RPMI7951 (cell line): ENCODE measurements at regions not wholly inside any gene's neighbourhood (a gene's known extent, or its start where the extent isn't known, plus 50 kb on each side); places are given as distances from the start of the nearest gene placed in this dataset.

ENCODE experiments used
- DNase-seq: peaks from one replicate; pipeline ENCODE4 v3.0.0-alpha.2; 2012; ENCODE audit warnings: low read depth

DNA sequence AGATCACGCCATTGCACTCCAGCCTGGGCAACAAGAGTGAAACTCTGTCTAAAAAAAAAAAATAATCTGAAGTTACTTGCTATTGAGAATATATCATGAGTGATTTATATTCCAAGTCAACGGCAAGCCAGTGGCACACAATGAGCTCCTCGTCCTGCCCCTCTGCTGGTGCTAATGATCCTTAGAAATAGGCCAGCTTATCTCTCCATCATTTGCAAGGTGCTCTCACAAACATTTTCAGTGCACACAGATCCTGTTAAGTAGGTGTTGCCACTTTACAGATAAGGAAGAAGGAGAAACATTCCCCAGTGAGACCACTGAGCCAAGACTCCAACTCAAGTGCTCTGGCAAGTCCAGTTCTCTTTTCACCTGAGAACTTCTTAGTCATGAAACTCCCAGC lies 91.3 kb upstream of the GPR45 start:
- no peak for DNase-seq

DNA sequence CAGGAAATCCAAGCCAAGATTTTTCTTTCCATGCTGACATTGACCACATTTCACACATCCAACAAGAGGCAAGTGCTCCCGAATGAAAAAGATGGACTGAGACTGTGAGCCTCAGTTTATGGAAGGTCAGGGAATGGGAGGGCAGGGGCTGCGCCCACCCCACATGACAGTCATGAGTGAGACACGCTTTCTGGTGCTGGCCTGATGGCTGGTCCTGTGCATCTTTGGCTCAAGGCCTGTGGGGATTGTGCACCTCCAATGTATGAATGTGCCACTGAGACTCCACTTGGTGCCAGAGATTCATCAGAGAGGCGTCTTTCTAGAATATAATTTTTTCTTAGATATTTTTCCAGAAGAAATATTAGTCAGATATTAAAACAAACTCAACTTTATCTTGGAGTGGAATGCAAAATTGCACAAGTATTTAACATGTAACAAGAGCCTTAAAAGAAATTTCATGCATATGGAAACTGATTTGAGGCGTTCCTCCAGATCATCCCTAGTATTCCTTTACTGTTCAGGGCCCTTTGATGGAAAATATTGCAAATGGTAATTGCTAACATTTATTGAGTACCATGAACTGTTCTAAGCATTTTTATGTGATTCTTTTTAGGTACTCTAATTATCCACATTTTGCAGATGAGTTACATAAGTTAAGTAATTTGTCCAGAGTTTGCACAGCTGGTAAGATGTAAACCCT lies 87.3 kb upstream of the GPR45 start:
- no peak for DNase-seq

DNA sequence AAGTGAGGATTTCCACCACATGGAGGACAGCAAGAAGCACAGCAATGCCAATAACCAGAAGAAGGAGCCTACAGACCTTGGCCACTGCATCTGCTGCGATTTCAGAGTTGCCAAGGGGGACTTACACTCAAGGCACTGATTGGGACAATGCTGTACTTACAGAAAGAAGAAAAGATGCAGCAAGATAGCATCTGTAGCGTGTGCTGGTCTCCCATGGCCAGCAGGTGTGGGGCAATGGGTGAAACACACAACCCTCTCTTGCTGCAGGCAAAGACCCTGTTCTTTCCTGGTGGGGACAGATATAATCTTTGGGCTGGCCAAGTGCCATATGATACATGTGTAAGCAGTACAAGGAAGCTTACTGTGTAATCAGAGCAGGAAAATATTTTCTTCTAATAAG lies 85.4 kb upstream of the GPR45 start:
- no peak for DNase-seq

- no peak for DNase-seq
These were observed 83.5 kb upstream of the GPR45 start for GRCh38 chr2:105158002-105158401.

DNA sequence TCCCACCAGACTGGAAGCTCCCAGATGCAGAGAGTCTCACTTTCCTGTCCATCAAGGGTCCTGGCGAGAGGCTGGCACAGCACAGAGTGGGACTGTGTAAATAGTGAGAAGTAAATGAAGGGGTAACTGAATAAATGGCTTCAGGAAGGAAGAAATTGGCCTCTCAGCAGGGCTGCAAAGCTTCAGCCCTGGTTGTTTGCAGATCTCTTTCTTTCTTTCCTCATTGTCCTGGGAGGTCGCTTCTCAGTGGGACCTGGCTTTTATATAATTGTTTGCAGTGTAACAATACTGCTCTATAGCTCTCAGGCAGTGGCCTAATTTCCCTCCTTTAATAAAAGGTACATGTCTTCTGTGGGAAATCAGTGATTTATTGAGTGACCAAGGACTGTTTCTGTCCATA lies 74.9 kb upstream of the GPR45 start:
- DNase-seq, result no peak

GRCh38 chr2:105168543-105168942 lies 73.0 kb upstream of the GPR45 start:
- DNase-seq, result no peak

DNA sequence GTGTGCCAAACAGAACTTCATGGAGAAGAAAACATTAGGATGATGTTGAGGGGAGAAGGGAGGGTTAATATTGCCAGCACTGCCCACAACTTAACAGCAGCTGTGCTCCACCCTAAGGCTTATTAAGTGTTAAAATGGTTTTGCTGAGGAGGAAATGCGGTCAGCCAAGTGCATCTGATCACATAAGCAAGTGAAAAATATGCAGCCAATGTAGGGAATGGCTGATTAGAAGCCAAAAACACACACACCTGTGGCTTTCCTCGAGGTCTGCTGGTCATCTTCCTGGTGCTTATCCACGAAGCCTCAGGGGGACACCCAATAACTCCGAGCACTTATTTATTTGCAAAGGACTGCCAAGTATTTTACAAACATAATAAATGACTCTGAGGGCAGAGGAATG lies 66.3 kb upstream of the GPR45 start:
- no peak for DNase-seq

- DNase-seq, result no peak
These were observed 65.1 kb upstream of the GPR45 start for GRCh38 chr2:105176429-105176828.

- DNase-seq, result no peak
These were observed 64.5 kb upstream of the GPR45 start for GRCh38 chr2:105177008-105177407.

DNA sequence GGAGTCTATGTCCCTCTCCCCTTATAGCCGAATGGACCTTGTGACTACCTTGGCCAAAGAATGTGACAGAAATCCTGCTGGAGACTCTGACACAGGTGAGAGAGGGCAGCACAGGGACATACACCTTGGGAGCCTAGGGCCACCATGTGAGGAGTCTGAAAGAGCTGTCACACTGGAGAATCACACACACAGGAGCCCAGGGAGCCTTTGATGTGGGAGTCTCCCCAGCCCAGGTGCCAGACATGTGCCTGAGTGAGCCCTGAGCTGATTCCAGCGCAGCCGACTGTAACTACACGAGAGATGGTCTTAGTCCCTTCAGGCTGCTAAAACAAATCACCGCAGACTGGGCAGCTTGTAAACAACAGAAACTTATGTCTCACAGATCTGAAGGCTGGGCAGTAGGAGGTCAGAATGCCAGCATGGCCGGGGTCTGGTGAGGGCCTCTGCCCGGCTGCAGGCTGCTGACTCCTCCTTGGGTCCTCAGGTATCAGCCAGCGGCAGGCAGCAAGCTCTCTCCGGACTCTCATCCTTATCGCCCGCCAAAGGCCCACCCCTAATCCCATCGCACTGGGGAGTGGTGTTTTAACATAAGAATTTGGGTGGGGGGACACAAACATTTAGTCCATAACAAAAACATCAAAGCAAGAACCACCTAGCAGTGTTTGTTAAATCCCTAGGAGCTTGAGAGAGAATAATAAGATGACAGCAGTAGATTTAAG lies 63.8 kb upstream of the GPR45 start:
- no peak for DNase-seq

DNA sequence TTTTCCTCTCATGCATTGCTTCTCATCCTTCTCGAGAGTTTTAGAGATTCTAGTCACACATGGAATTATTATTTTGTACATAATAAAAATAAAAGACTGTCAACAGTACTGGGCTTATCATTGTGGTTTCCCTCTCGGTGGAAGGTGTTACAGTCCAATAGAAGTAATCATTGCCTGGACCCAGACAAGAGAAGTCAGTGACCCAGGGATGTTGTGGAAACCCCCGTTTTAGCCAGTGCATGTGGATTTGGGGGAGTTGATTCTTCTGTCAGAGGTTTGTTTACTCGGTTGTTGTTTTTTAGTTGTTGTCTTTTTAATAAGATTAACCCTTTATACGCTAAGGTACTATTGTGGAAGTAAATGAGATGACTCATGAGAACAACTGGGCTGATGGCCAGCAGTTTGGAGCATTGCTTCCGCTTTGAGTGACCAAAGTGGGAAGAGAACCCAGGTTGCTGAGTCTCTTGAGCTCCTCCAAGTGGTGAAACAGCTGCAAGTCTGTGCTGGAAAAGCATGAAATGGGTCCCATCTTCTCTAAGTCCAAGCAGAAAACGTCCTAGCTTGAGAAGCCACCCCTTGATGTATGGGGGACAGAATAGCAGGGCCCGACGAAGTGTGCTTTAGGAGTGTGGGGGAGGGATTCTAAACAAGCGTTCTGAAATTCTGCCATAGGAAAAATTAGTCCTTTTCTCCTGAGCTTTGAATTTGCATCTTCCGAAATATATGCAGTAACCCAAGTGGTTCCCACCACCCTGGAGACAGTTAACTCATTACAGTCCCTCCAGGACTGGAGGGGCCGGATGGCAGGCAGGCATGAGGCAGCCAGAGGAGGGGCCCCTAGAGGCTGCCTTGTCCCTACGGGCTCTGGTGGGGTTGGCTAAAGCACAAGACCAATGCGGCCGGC lies 61.8 kb upstream of the GPR45 start:
- DNase-seq, result peak; percentile 88

GRCh38 chr2:105180491-105180972 lies 61.0 kb upstream of the GPR45 start:
- no peak for DNase-seq

- DNase-seq, result no peak
These were observed 60.3 kb upstream of the GPR45 start for GRCh38 chr2:105181282-105181681.

GRCh38 chr2:105183555-105184323 lies 57.8 kb upstream of the GPR45 start:
- DNase-seq, result no peak

- DNase-seq, result no peak
These were observed 57.1 kb upstream of the GPR45 start for GRCh38 chr2:105184420-105184819.

- DNase-seq, result no peak
These were observed 54.5 kb upstream of the GPR45 start for GRCh38 chr2:105186967-105187498.

DNA sequence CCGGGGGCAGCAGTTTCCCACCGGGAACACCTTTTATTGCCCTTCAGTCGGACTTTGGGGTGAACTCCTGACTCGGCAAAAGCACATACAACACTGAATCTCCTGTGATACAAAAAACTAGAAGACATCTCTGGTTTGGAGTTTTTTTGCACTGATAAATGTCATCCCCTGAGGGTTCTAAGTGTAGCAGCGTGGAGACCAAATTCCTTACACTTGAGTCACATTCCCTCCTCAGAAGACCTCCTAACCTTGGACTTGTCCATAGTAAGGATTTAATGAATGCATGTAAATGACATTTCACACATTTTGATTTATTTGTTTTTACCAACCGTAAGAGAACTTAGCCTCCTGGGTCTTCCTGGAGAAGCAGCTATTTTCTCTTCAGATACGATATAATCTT lies 54.0 kb upstream of the GPR45 start:
- DNase-seq, result peak; percentile 83

DNA sequence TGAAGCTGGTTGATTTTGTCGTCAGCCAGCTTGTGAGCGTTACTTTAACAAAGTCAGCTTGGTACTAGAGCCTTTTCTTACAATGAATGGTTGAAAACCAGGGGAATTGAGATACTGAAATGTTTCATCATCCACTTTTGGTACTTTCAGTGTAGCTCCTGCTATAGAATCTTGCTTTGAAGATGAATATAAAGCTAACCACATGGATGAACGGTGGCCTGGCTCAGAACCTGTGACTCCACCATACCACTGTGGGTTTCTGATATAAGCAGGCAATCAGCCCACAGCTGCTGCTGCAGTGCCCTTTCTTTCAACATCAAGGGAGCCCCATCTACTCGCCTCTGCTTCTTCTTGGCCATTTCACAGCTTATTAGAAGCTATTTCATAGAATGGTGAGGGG lies 53.2 kb upstream of the GPR45 start:
- DNase-seq, result no peak
